Keratinocyte (primary cell): ENCODE measurements at regions not wholly inside any gene's neighbourhood (a gene's known extent, or its start where the extent isn't known, plus 50 kb on each side); places are given as distances from the start of the nearest gene placed in this dataset.

ENCODE experiments used
- DNase-seq: peaks from one replicate; pipeline ENCODE4 v3.0.0-alpha.2; 2011; ENCODE audit warnings: low read depth, missing footprints, low spot score
- FAIRE-seq: peaks from 2 replicates; lab custom pipeline; 2011; peaks lifted over from hg19 to GRCh38; lab: Jason Lieb, UNC
- H2AFZ ChIP-seq: 2 replicates; pipeline ENCODE4 v1.6.0; 2012; ENCODE audit warnings: low read length, control low read depth, inconsistent platforms; ENCODE audit not compliant: control insufficient read depth
- H3K27ac ChIP-seq: 2 replicates; pipeline ENCODE4 v1.5.1; 2011; ENCODE audit warnings: low read length; ENCODE audit not compliant: control insufficient read depth, insufficient read depth
- H3K27me3 ChIP-seq: 3 replicates; pipeline ENCODE4 v1.6.0; 2011; ENCODE audit warnings: low read length; ENCODE audit not compliant: control insufficient read depth, insufficient read depth; ENCODE audit errors: extremely low read depth
- H3K36me3 ChIP-seq, 2 experiments: 2 replicates in 1 of 2; 3 replicates in 1 of 2; pipeline ENCODE4 v1.5.1; 2011; ENCODE audit warnings: low read length in 2 of 2, mild to moderate bottlenecking in 1 of 2; ENCODE audit not compliant: control insufficient read depth in 2 of 2, insufficient read depth in 2 of 2; ENCODE audit errors: extremely low read depth in 1 of 2
- H3K4me1 ChIP-seq: 3 replicates; pipeline ENCODE4 v1.5.1; 2011; ENCODE audit warnings: low read length; ENCODE audit not compliant: control insufficient read depth, insufficient read depth; ENCODE audit errors: extremely low read depth
- H3K4me2 ChIP-seq: 3 replicates; pipeline ENCODE4 v1.6.0; 2011; ENCODE audit warnings: low read depth, low read length; ENCODE audit not compliant: control insufficient read depth, insufficient read depth; ENCODE audit errors: extremely low read depth
- H3K4me3 ChIP-seq, 3 experiments: fragments of 200-600 bp in 1 of 3; sonication (generic) in 1 of 3; 2 replicates in 2 of 3; 3 replicates in 1 of 3; pipeline ENCODE4 v1.5.1; 2011 to 2016; ENCODE audit warnings: low read length in 3 of 3, mild to moderate bottlenecking in 3 of 3, control low read depth in 2 of 3, inconsistent platforms in 1 of 3, low read depth in 1 of 3, mixed read lengths in 1 of 3, mixed run types in 1 of 3, moderate library complexity in 1 of 3; ENCODE audit not compliant: control insufficient read depth in 2 of 3, insufficient read depth in 2 of 3; ENCODE audit errors: extremely low read depth in 1 of 3
- H3K79me2 ChIP-seq: 2 replicates; pipeline ENCODE4 v1.6.0; 2012; ENCODE audit warnings: low read length; ENCODE audit not compliant: control insufficient read depth, insufficient read depth
- H3K9ac ChIP-seq: 3 replicates; pipeline ENCODE4 v1.6.0; 2011; ENCODE audit warnings: low read length; ENCODE audit not compliant: control insufficient read depth, insufficient read depth; ENCODE audit errors: extremely low read depth
- H3K9me1 ChIP-seq: 3 replicates; pipeline ENCODE4 v1.6.0; 2011; ENCODE audit warnings: low read length; ENCODE audit not compliant: control insufficient read depth, insufficient read depth; ENCODE audit errors: extremely low read depth
- H3K9me3 ChIP-seq: 2 replicates; pipeline ENCODE4 v1.5.1; 2012; ENCODE audit warnings: low read depth, low read length; ENCODE audit not compliant: control insufficient read depth
- H4K20me1 ChIP-seq: 3 replicates; pipeline ENCODE4 v1.6.0; 2011; ENCODE audit warnings: low read length; ENCODE audit not compliant: control insufficient read depth, insufficient read depth; ENCODE audit errors: extremely low read depth
- EZH2 ChIP-seq: IDR thresholded peaks from one replicate; pipeline ENCODE4 v1.6.1; 2012; ENCODE audit warnings: inconsistent platforms, mild to moderate bottlenecking, low read length, moderate library complexity
- dilution Hi-C: fragments of 300-500 bp; cut with MboI; formaldehyde crosslinking; loops from one replicate; pipeline ENCODE4 v1.7.0; 2020; ENCODE audit warnings: low sequenced_read_pairs; ENCODE audit not compliant: extremely low pct_ligation_motif_present
- TF ChIP-seq, protein P1 (sequence below), 3 experiments: IDR thresholded peaks in 1 of 3; conservative IDR thresholded peaks in 1 of 3; optimal IDR thresholded peaks in 1 of 3; 2 replicates in 2 of 3; 3 replicates in 1 of 3; pipeline versions ENCODE3 to v1.5.1; 2011; ENCODE audit warnings: low read length in 3 of 3, mild to moderate bottlenecking in 3 of 3, moderate library complexity in 2 of 3, control low read depth in 1 of 3, inconsistent platforms in 1 of 3; ENCODE audit not compliant: insufficient read depth in 2 of 3; ENCODE audit errors: extremely low read depth in 1 of 3

DNA sequence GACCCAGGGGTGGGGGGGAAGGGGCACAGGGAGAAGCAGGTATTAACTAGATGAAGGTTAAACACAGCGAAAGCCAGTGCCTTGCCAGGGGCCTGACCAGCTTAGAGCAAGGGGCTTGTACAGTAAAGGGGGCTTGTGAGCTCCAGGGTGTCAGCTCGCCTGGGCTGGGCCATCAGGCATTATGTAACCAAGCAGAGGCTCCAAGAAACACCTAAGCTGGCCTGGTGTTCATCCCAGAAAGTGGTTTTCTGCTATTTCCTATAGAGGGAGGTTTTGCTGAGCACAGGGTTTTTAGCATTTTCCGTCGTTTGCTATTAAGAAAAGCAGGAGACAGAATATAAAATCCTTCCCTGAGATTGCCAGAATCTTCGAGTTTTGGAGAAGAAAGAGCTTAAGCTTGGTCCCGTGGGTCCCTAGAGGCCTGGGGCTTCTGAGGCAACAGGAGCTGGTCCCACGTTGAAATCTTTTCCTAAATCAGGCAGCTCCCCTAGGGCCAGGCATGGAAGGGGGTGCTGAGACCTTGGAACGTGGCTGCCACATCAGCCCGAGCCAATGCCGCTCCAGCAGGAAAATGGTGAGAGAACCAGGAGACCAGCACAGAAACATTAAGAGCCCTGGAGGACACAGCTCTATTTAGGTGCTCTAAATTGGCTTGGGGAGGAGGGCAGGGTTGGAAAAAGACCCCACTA lies 71.4 kb downstream of the ISG20 start:
- dilution Hi-C loops = no loop called here
- DNase-seq (no peak), FAIRE-seq (no peak)
- no peak overlapping the region for H3K4me3 ChIP-seq
- H3K9me1 ChIP-seq = no peaks in the 10 kb centered on the region
- peaks cover 31% of the 10 kb centered on the region for H3K27me3 ChIP-seq
- H4K20me1 ChIP-seq = no peaks in the 10 kb centered on the region
- H3K9ac ChIP-seq = no peak overlapping the region
- no peaks in the 10 kb centered on the region for H3K4me1 ChIP-seq
- H3K4me2 ChIP-seq = no peak overlapping the region
- H3K27ac ChIP-seq = no peak overlapping the region
- H3K36me3 ChIP-seq = no peaks in the 10 kb centered on the region
- H2AFZ ChIP-seq = no peak overlapping the region
- H3K9me3 ChIP-seq = no peaks in the 10 kb centered on the region
- H3K79me2 ChIP-seq = no peaks in the 10 kb centered on the region
- TF ChIP-seq, protein P1, sequence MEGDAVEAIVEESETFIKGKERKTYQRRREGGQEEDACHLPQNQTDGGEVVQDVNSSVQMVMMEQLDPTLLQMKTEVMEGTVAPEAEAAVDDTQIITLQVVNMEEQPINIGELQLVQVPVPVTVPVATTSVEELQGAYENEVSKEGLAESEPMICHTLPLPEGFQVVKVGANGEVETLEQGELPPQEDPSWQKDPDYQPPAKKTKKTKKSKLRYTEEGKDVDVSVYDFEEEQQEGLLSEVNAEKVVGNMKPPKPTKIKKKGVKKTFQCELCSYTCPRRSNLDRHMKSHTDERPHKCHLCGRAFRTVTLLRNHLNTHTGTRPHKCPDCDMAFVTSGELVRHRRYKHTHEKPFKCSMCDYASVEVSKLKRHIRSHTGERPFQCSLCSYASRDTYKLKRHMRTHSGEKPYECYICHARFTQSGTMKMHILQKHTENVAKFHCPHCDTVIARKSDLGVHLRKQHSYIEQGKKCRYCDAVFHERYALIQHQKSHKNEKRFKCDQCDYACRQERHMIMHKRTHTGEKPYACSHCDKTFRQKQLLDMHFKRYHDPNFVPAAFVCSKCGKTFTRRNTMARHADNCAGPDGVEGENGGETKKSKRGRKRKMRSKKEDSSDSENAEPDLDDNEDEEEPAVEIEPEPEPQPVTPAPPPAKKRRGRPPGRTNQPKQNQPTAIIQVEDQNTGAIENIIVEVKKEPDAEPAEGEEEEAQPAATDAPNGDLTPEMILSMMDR (optimal IDR thresholded peaks at IDR 0.05 in 1 of 3, IDR thresholded peaks at IDR 0.05 in 1 of 3, conservative IDR thresholded peaks at IDR 0.05 in 1 of 3; ENCODE audit: extremely low read depth in 1 of 3, insufficient read depth in 2 of 3, low read length in 3 of 3) = no peak

DNA sequence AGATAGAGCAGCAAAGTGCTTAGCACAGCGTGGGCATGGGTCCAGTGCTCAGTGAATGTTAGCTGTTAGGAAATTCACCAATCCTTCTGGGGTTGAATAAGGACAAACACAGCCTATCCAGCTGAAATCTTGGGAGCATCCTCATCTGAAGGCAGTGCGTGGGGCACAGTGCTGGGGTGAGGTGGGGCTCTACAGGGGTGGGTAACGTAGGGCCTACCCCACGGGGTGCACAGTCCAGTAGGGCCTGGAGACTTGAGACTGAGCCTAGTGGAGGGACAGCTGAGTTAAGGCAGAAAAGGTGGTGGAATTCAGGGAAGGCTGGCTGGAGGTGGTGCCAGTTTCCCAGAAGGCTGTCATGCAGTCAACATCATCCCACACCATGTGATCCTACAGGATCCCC lies 73.0 kb downstream of the ISG20 start:
- H3K4me3 ChIP-seq = no peak overlapping the region
- H3K4me2 ChIP-seq = no peak overlapping the region
- dilution Hi-C loops = no loop called here
- H3K27ac ChIP-seq = no peak overlapping the region
- H3K4me1 ChIP-seq = no peaks in the 10 kb centered on the region
- H3K9ac ChIP-seq = no peak overlapping the region
- no peaks in the 10 kb centered on the region for H3K9me1 ChIP-seq
- H4K20me1 ChIP-seq = no peaks in the 10 kb centered on the region
- no peaks in the 10 kb centered on the region for H3K79me2 ChIP-seq
- no peak overlapping the region for H2AFZ ChIP-seq
- peaks cover 22% of the 10 kb centered on the region for H3K27me3 ChIP-seq
- FAIRE-seq (no peak), DNase-seq (no peak)
- no peak for TF ChIP-seq EZH2
- TF ChIP-seq, protein P1 (optimal IDR thresholded peaks at IDR 0.05 in 1 of 3, IDR thresholded peaks at IDR 0.05 in 1 of 3, conservative IDR thresholded peaks at IDR 0.05 in 1 of 3; ENCODE audit: extremely low read depth in 1 of 3, insufficient read depth in 2 of 3, low read length in 3 of 3) = no peak
- no peaks in the 10 kb centered on the region for H3K9me3 ChIP-seq
- no peaks in the 10 kb centered on the region for H3K36me3 ChIP-seq
